Coronary artery (tissue), 2 donors: ENCODE measurements at regions not wholly inside any gene's neighbourhood (a gene's known extent, or its start where the extent isn't known, plus 50 kb on each side); places are given as distances from the start of the nearest gene placed in this dataset.
"Not testable (repeated sequence)": the region's sequence is repeated elsewhere in the genome, so short reads cannot be mapped to it uniquely, and the experiment has no call there.

ENCODE experiments used
- DNase-seq: peaks from one replicate; pipeline ENCODE4 v3.0.0-alpha.2; 2017; ENCODE audit warnings: low spot score
- H3K27ac ChIP-seq, 2 donors: fragments of 200-600 bp; sonication (generic); one replicate each; pipeline ENCODE4 v1.5.1; 2016 to 2019
- H3K4me3 ChIP-seq: fragments of 200-600 bp; sonication (generic); 2 replicates; pipeline ENCODE4 v1.5.1; 2016; ENCODE audit warnings: mild to moderate bottlenecking, moderate library complexity
- TF ChIP-seq, protein P1 (sequence below): fragments of 200-600 bp; sonication (generic); IDR thresholded peaks from one replicate; pipeline ENCODE4 v1.5.1; 2019; ENCODE audit warnings: antibody characterized with exemption

GRCh38 chr5:32935283-32935682 lies 224.2 kb downstream of the NPR3 start:
- no peak for DNase-seq
- H3K4me3 ChIP-seq = no peak overlapping the region
- H3K27ac ChIP-seq = no peak overlapping the region
- TF ChIP-seq, protein P1, sequence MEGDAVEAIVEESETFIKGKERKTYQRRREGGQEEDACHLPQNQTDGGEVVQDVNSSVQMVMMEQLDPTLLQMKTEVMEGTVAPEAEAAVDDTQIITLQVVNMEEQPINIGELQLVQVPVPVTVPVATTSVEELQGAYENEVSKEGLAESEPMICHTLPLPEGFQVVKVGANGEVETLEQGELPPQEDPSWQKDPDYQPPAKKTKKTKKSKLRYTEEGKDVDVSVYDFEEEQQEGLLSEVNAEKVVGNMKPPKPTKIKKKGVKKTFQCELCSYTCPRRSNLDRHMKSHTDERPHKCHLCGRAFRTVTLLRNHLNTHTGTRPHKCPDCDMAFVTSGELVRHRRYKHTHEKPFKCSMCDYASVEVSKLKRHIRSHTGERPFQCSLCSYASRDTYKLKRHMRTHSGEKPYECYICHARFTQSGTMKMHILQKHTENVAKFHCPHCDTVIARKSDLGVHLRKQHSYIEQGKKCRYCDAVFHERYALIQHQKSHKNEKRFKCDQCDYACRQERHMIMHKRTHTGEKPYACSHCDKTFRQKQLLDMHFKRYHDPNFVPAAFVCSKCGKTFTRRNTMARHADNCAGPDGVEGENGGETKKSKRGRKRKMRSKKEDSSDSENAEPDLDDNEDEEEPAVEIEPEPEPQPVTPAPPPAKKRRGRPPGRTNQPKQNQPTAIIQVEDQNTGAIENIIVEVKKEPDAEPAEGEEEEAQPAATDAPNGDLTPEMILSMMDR = no peak

GRCh38 chr5:32936329-32936728 lies 225.2 kb downstream of the NPR3 start:
- no peak overlapping the region for H3K4me3 ChIP-seq
- H3K27ac ChIP-seq = no peak overlapping the region
- TF ChIP-seq, protein P1 = no peak
- no peak for DNase-seq

GRCh38 chr5:32942225-32942989 lies 231.3 kb downstream of the NPR3 start:
- TF ChIP-seq, protein P1 = no peak
- DNase-seq = no peak

GRCh38 chr5:32949286-32949970 lies 238.3 kb downstream of the NPR3 start:
- no peak for DNase-seq
- no peak overlapping the region for H3K27ac ChIP-seq
- TF ChIP-seq, protein P1 = no peak
- no peak overlapping the region for H3K4me3 ChIP-seq

More at GRCh38 chr5:32942225-32942989, 231.3 kb downstream of the NPR3 start:
- Histone ChIP-seq H3K4me3 (no peak overlapping the region), H3K27ac (no peak overlapping the region)

DNA sequence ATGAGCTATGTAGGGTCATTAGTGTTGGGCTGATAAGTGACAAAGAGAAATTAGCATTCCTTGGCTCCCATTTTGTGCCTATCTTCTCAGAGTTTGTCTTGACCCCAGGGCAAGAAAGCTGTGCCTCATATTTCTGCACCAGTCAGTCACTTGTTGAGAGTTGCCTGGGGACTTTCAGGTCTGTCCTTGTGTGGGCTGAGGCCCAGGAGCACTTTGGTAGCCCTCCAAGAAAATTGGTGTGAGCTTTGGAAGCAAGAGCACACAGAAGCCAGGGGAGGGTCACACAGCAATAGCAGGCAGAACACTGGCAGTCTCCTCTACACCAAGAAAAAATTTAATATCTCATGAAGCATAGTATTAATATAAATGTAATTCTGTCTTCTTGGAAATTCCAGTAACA lies 239.9 kb downstream of the NPR3 start:
- Histone ChIP-seq H3K4me3 (no peak overlapping the region), H3K27ac (no peak overlapping the region)
- no peak for DNase-seq
- TF ChIP-seq, protein P1 = no peak

DNA sequence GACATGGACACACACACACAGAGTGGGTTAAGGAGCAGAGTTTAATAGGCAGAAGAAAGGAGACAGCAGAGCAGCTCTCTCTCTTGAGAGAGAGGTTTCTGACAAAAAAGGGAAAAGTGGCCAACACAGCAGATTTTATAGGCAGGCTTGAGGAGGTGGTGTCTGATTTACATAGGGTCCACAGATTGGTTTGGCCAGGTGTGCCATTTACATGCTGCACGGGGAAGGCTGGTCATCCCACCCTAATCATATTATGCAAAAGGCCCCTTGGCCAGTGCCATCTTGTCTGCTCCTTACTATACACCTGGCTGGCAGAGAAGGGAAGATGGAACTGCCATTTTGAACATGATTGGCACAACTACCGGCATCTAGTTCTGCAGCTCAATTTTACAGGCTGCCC lies 240.8 kb downstream of the NPR3 start:
- Histone ChIP-seq H3K4me3 (no peak overlapping the region), H3K27ac (no peak overlapping the region)
- DNase-seq = no peak
- TF ChIP-seq, protein P1 = no peak

- not testable (repeated sequence) for DNase-seq, H3K27ac ChIP-seq, H3K4me3 ChIP-seq
Measured at GRCh38 chr5:32952421-32952820, 241.3 kb downstream of the NPR3 start.
